ENCODE measurements at regions not wholly inside any gene's neighbourhood (a gene's known extent, or its start where the extent isn't known, plus 50 kb on each side); places are given as distances from the start of the nearest gene placed in this dataset.

DNA sequence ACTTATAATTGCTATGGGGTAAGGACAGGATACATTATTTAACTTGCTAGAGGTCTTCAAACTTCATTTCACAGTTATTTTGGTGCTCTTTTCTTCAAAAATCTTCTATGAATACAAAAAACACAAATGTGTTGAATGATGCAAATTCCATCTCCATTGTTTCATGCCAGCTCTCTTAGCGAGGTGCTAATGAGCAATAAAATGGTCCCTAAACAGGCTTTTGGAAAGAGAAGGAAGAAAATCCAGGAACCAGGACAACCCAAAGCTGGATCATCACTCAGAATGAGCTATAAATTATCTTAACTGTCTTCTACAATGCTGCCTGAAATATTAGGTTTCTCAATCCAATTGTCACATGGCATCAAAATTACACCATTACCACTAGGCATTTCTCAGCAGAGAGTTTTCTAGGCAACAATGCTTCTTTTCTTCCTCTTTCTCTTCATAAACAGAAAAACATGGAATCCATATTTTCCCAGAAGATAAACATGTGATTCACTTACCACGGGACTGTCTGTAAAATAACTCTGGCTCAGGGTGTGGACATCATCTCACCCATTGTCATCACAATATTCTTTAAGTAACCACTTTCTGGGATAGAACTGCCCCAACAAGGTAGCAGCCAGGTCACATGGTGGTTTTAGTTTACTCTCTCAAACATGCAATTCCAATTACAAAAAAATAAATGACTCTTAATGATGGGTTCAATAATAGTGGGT lies 249.4 kb downstream of the NPR3 start:
- H3K4me3 ChIP-seq = no peak overlapping the region
- H2AFZ ChIP-seq (ENCODE audit: low read depth, low read length) = no peak overlapping the region
- H3K9me3 ChIP-seq (replicated peaks; ENCODE audit: control insufficient read depth, insufficient read depth, low read depth, low read length) = no peaks in the 10 kb centered on the region
- in situ Hi-C loops (cut with MboI) (no loop called here), intact Hi-C loops (cut with micrococcal nuclease) (no loop called here)
- ATAC-seq (no peak), DNase-seq (ENCODE audit: extremely low read depth in 1 of 4, low spot score in 3 of 4) (no peak), FAIRE-seq (no peak)
- no peaks in the 10 kb centered on the region for H3K9me1 ChIP-seq (ENCODE audit: control insufficient read depth, insufficient read depth, low read length)
- no peak for TF ChIP-seq NR2F6 (CRISPR knock-in tag; IDR thresholded peaks at IDR 0.05)
- no peak for TF ChIP-seq CHD4 (IDR thresholded peaks at IDR 0.05; ENCODE audit: insufficient read depth, insufficient replicate concordance, low read depth, low read length, poor library complexity, severe bottlenecking)
- no peak for TF ChIP-seq GTF2E2 (tag; IDR thresholded peaks at IDR 0.05)
- no peak for TF ChIP-seq BRF1 (IDR thresholded peaks at IDR 0.05; ENCODE audit: borderline replicate concordance, extremely low read depth, insufficient read length)
- TF ChIP-seq CBX5 (IDR thresholded peaks at IDR 0.05; ENCODE audit: borderline replicate concordance, low read depth) = no peak
- no peak for TF ChIP-seq USF1 (CRISPR knock-in tag; IDR thresholded peaks at IDR 0.05)
- no peaks in the 10 kb centered on the region for H3K27me3 ChIP-seq (ENCODE audit: control insufficient read depth in 2 of 2, insufficient read depth in 2 of 2, low read length in 2 of 2)
- BruUV-seq (replicated peaks) = no TSS peak
- 0% methylated on average over 2 of the region's 2 CpGs for WGBS (ENCODE audit: insufficient coverage, low coverage, missing lambda C conversion rate)
- no peak overlapping the region for H3K4me2 ChIP-seq (ENCODE audit: insufficient read depth, low read length)
- ChIA-PET CTCF (ENCODE audit: low intra/inter-chr PET ratio) (no interaction called here), POLR2A (no interaction called here)
- H3K79me2 ChIP-seq (ENCODE audit: control insufficient read depth, insufficient read depth, low read length) = no peaks in the 10 kb centered on the region
- no peak overlapping the region for H3K27ac ChIP-seq (ENCODE audit: extremely low read depth, low read depth, low read length)
- H3K4me1 ChIP-seq (replicated peaks in 1 of 2; ENCODE audit: control insufficient read depth in 2 of 2, insufficient read depth in 2 of 2, low read length in 2 of 2) = no peaks in the 10 kb centered on the region
- H3K9ac ChIP-seq (ENCODE audit: insufficient read depth in 1 of 2, low read depth in 2 of 2, low read length in 2 of 2) = no peak overlapping the region
- H3K36me3 ChIP-seq (ENCODE audit: control insufficient read depth, insufficient read depth, low read length) = no peaks in the 10 kb centered on the region
- H4K20me1 ChIP-seq (replicated peaks; ENCODE audit: control insufficient read depth, insufficient read depth, low read length) = no peaks in the 10 kb centered on the region
